IPS DF 4.7 (cell line): ENCODE measurements at regions not wholly inside any gene's neighbourhood (a gene's known extent, or its start where the extent isn't known, plus 50 kb on each side); places are given as distances from the start of the nearest gene placed in this dataset.

Source experiments
- DNase-seq: peaks from one replicate; pipeline ENCODE4 v3.0.0-alpha.2; 2013; ENCODE audit warnings: low spot score; ENCODE audit errors: extremely low read depth

GRCh38 chr5:2496891-2497290 is 254.6 kb downstream of the IRX2 start:
- no peak for DNase-seq

- DNase-seq, result no peak
Measured at GRCh38 chr5:2496126-2496525, 255.4 kb downstream of the IRX2 start.

- no peak for DNase-seq
Measured at GRCh38 chr5:2493356-2493755, 258.1 kb downstream of the IRX2 start.

GRCh38 chr5:2492476-2492875 is 259.0 kb downstream of the IRX2 start:
- no peak for DNase-seq

- no peak for DNase-seq
Measured at GRCh38 chr5:2491846-2492245, 259.6 kb downstream of the IRX2 start.

- no peak for DNase-seq
Measured at GRCh38 chr5:2489306-2489705, 262.2 kb downstream of the IRX2 start.

GRCh38 chr5:2488593-2488992 is 262.9 kb downstream of the IRX2 start:
- DNase-seq, result no peak

- no peak for DNase-seq
Measured at GRCh38 chr5:2487152-2487763, 264.2 kb downstream of the IRX2 start.

GRCh38 chr5:2486373-2486772 is 265.1 kb downstream of the IRX2 start:
- no peak for DNase-seq

GRCh38 chr5:2482778-2483177 is 268.7 kb downstream of the IRX2 start:
- DNase-seq, result no peak

- DNase-seq, result no peak
Measured at GRCh38 chr5:2480871-2481270, 270.6 kb downstream of the IRX2 start.

GRCh38 chr5:2475902-2476301 is 275.6 kb downstream of the IRX2 start:
- DNase-seq, result no peak

GRCh38 chr5:2472670-2473069 is 278.8 kb downstream of the IRX2 start:
- no peak for DNase-seq

- DNase-seq, result no peak
Measured at GRCh38 chr5:2471152-2471879, 280.2 kb downstream of the IRX2 start.

GRCh38 chr5:2466966-2467365 is 284.5 kb downstream of the IRX2 start:
- DNase-seq, result no peak

GRCh38 chr5:2465383-2465782 is 286.1 kb downstream of the IRX2 start:
- no peak for DNase-seq

- no peak for DNase-seq
Measured at GRCh38 chr5:2464141-2464540, 287.3 kb downstream of the IRX2 start.

- no peak for DNase-seq
Measured at GRCh38 chr5:2461701-2462691, 289.5 kb downstream of the IRX2 start.

- DNase-seq, result no peak
Measured at GRCh38 chr5:2460098-2460497, 291.4 kb downstream of the IRX2 start.

GRCh38 chr5:2459251-2459650 is 292.2 kb downstream of the IRX2 start:
- no peak for DNase-seq

GRCh38 chr5:2455878-2456277 is 295.6 kb downstream of the IRX2 start:
- no peak for DNase-seq

- DNase-seq, result no peak
Measured at GRCh38 chr5:2454876-2455275, 296.6 kb downstream of the IRX2 start.
